Panc1 (cell line): ENCODE measurements at regions not wholly inside any gene's neighbourhood (a gene's known extent, or its start where the extent isn't known, plus 50 kb on each side); places are given as distances from the start of the nearest gene placed in this dataset.

Source experiments
- ATAC-seq: fragments of 200-7000 bp; cut with Tn5 transposase; 2 replicates; pipeline ENCODE4 v1.9.1; 2020; ENCODE audit warnings: mild to moderate bottlenecking, moderate library complexity
- BruUV-seq: library from RNA; stranded (reverse); fragments of 400-500 nt; replicated peaks from 2 replicates; lab custom pipeline; 2021; lab: Mats Ljungman, UMichigan
- CTCF ChIA-PET: fragments of 300-600 bp; sonication (Branson Sonifier 250); formaldehyde crosslinking; loops from one replicate; lab custom pipeline; 2022; ENCODE audit warnings: antibody characterized with exemption; lab: Charles Lee
- POLR2A ChIA-PET: fragments of 300-600 bp; sonication (Branson Sonifier 250); formaldehyde crosslinking; loops from one replicate; lab custom pipeline; 2022; ENCODE audit warnings: antibody characterized with exemption; lab: Charles Lee
- DNase-seq: peaks from one replicate; pipeline ENCODE4 v3.0.0-alpha.2; 2010; ENCODE audit warnings: low read depth, low spot score
- H3K27ac ChIP-seq: 2 replicates; pipeline ENCODE4 v1.5.1; 2011; ENCODE audit warnings: mild to moderate bottlenecking, low read length, inconsistent platforms
- H3K27me3 ChIP-seq: fragments of 200-500 bp; sonication (Bioruptor generic); 2 replicates; pipeline ENCODE4 v1.6.0; 2014; ENCODE audit warnings: low read length, inconsistent platforms; ENCODE audit not compliant: control insufficient read depth, insufficient read depth
- H3K36me3 ChIP-seq: fragments of 200-500 bp; sonication (Bioruptor generic); 2 replicates; pipeline ENCODE4 v1.5.1; 2014; ENCODE audit warnings: inconsistent platforms, mild to moderate bottlenecking, low read length, moderate library complexity; ENCODE audit not compliant: control insufficient read depth, insufficient read depth
- H3K4me1 ChIP-seq: 2 replicates; pipeline ENCODE4 v1.5.1; 2011; ENCODE audit warnings: inconsistent platforms, mild to moderate bottlenecking, low read length, moderate library complexity; ENCODE audit not compliant: control insufficient read depth, insufficient read depth
- H3K4me3 ChIP-seq, 2 experiments: 2 replicates each; pipeline ENCODE4 v1.5.1; 2011 to 2012; ENCODE audit warnings: low read depth in 2 of 2, low read length in 2 of 2, mild to moderate bottlenecking in 2 of 2, inconsistent platforms in 1 of 2, moderate library complexity in 1 of 2
- H3K9me3 ChIP-seq: fragments of 200-500 bp; sonication (Bioruptor generic); 2 replicates; pipeline ENCODE4 v1.5.1; 2014; ENCODE audit warnings: low read depth, mild to moderate bottlenecking, inconsistent platforms, low read length, moderate library complexity; ENCODE audit not compliant: control insufficient read depth, insufficient read depth
- CTCF ChIP-seq: fragments of 450-650 bp; IDR thresholded peaks from 2 replicates; pipeline ENCODE4 v1.5.1; 2017; ENCODE audit warnings: mild to moderate bottlenecking
- POLR2AphosphoS5 ChIP-seq: IDR thresholded peaks from 2 replicates; pipeline ENCODE4 v1.6.1; 2012; ENCODE audit warnings: mild to moderate bottlenecking, low read depth, low read length, moderate library complexity
- REST ChIP-seq, 2 experiments: IDR thresholded peaks; 2 replicates each; pipeline ENCODE4 v1.6.1; 2011 to 2012; ENCODE audit warnings: low read depth in 2 of 2, control low read depth in 1 of 2, low read length in 1 of 2, mild to moderate bottlenecking in 1 of 2, moderate library complexity in 1 of 2; ENCODE audit not compliant: insufficient read depth in 1 of 2
- SIN3A ChIP-seq: IDR thresholded peaks from 2 replicates; pipeline ENCODE4 v1.6.1; 2012; ENCODE audit warnings: low read depth, mild to moderate bottlenecking, low read length, moderate library complexity, borderline replicate concordance; ENCODE audit not compliant: insufficient read depth
- TCF7L2 ChIP-seq: IDR thresholded peaks from 2 replicates; pipeline ENCODE4 v1.6.1; 2011; ENCODE audit warnings: mild to moderate bottlenecking, low read depth, low read length, inconsistent platforms
- in situ Hi-C: cut with HindIII; loops from 2 replicates; pipeline ENCODE4 v1.10.0; 2016; ENCODE audit warnings: low sequenced_read_pairs, low pct_unique_long_range_greater_than_20kb
- intact Hi-C: fragments of 100-400 bp; cut with micrococcal nuclease; formaldehyde crosslinking; loops from one replicate; pipeline ENCODE4 v1.10.0; 2022; ENCODE audit not compliant: unreplicated experiment

GRCh38 chr2:134145519-134145918 is 108.4 kb upstream of the MGAT5 start:
- Histone ChIP-seq H3K9me3 (no peaks in the 10 kb centered on the region), H3K4me3 (no peak overlapping the region), H3K27ac (no peak overlapping the region), H3K27me3 (no peaks in the 10 kb centered on the region), H3K4me1 (no peaks in the 10 kb centered on the region), H3K36me3 (no peaks in the 10 kb centered on the region)
- TF ChIP-seq CTCF (no peak), SIN3A (no peak), TCF7L2 (no peak), REST (IDR thresholded peaks at IDR 0.05; ENCODE audit: insufficient read depth in 1 of 2, low read depth in 2 of 2, low read length in 1 of 2) (no peak), POLR2AphosphoS5 (no peak)
- DNase-seq (no peak), ATAC-seq (no peak)
- in situ Hi-C loops = no loop called here
- intact Hi-C loops = no loop called here
- ChIA-PET CTCF (no interaction called here), POLR2A (no interaction called here)
- BruUV-seq = no TSS peak

- Histone ChIP-seq H3K27ac (no peak overlapping the region), H3K36me3 (no peaks in the 10 kb centered on the region), H3K4me1 (no peaks in the 10 kb centered on the region), H3K27me3 (no peaks in the 10 kb centered on the region), H3K4me3 (no peak overlapping the region), H3K9me3 (no peaks in the 10 kb centered on the region)
- in situ Hi-C loops = no loop called here
- no peak for DNase-seq
- TF ChIP-seq CTCF = no peak
- TF ChIP-seq POLR2AphosphoS5 = no peak
- TF ChIP-seq SIN3A = no peak
- no peak for TF ChIP-seq TCF7L2
- no peak for TF ChIP-seq REST (IDR thresholded peaks at IDR 0.05; ENCODE audit: insufficient read depth in 1 of 2, low read depth in 2 of 2, low read length in 1 of 2)
- no TSS peak for BruUV-seq
- intact Hi-C loops = no loop called here
- ATAC-seq = no peak
- ChIA-PET POLR2A (no interaction called here), CTCF (no interaction called here)
Measured at GRCh38 chr2:134146161-134146560, 107.7 kb upstream of the MGAT5 start.
